G401 (cell line): ENCODE measurements at regions not wholly inside any gene's neighbourhood (a gene's known extent, or its start where the extent isn't known, plus 50 kb on each side); places are given as distances from the start of the nearest gene placed in this dataset.

Source experiments
- DNase-seq: peaks from one replicate; pipeline ENCODE4 v3.0.0-alpha.2; 2015; ENCODE audit warnings: low spot score
- in situ Hi-C: cut with HindIII; loops from 2 replicates; pipeline ENCODE4 v1.10.0; 2016; ENCODE audit warnings: low sequenced_read_pairs, mixed read lengths

DNA sequence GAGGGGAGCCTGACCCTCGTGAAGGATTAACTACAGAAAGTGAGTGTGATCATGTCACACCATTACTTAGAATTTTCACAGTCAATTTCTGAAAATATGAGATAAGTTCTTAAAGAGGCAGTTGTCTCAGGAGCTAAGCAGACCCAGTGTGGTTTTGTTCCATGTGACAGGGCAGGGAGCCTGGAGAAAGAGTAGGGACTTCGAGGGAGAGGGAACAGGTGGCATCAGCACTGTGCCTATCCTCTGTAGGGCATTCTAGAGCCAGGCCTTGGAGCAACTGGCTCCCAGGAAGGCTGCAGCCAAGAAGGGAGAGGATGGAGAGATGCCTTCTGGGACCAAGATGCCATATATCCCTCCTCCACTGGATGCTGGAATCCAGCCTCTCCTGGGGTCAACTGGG lies 183.0 kb downstream of the TSHZ3 start:
- in situ Hi-C loops: no loop called here
- DNase-seq: no peak

DNA sequence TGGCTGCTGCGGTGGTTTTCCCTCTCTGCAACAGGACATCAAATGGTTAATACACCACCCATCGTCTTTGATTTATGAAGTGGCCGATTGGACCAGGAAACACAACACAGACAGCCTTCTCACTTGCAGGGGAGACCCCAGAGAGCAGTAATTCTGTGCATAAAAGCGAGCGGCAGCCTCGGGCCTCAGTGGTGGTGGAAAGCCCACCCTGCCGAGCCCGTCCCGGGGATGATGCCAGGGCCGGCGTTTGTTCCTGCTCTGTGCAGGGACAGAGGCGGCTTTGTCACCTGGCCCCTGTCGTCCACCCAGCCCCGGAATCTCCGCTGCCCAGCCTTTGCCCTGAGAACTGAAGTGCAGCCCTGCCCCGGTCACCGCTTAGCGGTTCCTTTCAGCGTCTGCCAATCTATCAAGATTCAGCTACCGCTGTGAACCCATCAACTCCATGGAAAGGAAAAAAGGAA lies 184.4 kb downstream of the TSHZ3 start:
- DNase-seq: no peak
- in situ Hi-C loops: no loop called here

DNA sequence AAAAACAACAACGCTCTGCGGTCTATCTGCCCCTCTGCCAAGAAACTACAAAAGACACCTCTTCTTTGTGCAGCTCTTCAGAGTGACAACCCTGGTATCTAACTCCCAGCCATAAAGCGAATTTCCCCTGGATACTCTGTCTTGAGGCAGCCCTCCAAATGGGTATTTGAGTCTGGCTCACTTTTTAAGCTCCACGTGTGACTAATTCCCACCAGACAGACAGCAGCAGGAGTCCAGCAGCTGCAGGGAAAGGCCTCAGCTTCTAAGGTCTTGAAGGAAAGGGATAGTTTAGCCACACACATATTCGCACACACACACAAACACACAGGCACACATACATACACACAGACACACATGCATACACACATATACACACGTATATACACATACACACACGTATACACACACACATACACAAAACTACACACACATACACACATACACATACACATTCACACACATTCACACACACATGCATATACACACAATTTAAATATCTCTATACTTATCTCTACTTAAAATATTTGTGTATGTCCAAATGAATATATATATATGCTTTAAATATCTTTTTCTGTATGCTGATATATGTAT lies 188.8 kb downstream of the TSHZ3 start:
- in situ Hi-C loops: no loop called here
- no peak for DNase-seq

DNA sequence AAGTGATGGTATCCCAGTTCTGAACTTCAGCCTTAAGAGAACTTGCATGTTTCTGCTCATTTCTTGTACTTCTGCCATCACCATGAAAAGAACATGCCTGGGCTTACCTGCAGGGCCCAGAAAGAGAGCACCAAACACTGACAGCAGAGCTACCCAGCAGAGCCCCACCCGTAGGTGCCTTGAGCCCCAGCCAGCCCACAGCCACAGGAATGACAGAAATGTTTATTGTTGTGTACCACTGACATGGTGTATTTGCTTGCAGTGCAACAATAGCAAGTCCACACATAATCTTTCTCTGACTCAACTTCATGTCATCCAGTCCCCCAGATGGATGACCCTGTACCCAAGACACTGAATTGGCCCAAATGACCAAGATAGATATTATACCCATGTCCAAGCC lies 195.2 kb downstream of the TSHZ3 start:
- no peak for DNase-seq
- in situ Hi-C loops: no loop called here

DNA sequence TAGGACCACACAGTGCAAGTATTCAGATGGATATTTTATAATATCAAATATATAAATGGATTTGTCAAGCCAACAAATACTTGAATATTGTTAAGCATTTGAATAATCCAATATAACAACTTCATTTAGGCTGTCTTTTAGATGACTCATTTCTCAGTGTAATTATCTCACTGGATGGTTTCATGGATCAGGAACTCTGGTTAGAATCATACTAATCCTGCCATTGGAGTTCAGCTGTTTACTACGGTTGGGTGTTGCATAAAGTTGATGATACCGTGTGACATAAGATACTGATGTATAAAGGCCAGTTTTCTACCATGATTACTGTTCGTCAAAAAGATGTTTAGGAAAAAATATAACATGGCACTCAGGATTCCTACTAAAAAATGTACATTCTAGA lies 196.3 kb downstream of the TSHZ3 start:
- no peak for DNase-seq
- in situ Hi-C loops: no loop called here

DNA sequence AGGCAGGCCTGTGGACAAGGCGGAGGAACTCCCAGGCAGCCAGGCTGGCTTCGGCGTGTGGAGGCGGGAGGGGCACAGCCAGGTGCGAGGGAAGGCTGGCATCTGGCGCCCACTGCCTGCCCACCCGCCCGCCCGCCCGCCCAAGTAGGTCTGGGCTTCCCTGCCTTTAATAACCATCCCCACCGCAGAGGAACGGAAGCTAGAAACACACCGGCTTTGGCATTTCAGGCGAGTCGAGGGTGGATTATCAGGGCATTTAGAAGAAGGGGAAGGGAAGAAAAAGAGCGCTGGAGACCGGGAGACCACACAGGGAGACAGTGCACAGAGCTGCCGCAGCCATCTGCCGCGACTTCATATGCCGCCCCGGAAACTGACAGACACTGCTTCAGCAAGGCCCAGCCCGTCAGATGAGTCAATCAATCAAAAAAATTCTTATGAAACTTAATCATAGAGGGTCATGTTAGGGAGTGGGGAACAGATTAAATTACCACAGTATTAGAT lies 199.7 kb downstream of the TSHZ3 start:
- in situ Hi-C loops: no loop called here
- DNase-seq: no peak

DNA sequence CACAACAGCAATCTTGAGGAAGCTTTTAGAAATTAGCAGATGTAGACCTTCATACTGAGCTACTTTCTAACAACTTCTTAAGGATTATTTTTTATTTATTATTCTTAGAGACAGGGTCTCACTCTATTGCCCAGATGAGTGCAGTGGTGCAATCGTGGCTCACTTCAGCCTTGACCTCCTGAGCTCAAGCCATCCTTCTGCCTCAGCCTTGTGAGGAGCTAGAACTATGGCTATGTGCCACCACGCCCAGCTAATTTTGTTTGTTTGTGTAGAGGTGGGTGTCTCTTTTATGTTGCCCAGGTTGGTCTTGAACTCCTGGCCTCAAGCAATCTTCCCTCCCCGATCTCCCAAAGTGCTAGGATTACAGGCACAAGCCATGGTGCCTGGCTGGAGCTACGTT lies 200.6 kb downstream of the TSHZ3 start:
- DNase-seq: no peak
- in situ Hi-C loops: no loop called here

DNA sequence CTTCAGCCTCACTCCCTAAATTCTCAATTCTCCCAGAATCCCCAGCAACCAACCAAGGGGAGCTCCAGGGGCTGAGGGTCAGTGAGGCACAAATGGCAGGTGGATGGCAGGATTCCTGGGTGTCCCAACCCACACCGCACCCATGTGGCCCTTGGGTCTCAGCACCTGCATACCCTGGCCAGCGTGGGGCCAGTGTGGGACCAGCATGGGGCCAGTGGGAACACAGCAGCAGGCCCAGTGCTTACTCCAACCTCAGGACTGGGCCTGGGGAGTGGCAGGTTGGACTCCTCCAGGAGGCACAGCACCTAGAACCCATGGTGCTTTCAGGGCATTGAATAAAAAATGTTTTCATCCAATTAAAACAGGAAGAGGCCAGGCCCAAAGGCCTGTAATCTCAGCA lies 202.0 kb downstream of the TSHZ3 start:
- in situ Hi-C loops: no loop called here
- DNase-seq: no peak

DNA sequence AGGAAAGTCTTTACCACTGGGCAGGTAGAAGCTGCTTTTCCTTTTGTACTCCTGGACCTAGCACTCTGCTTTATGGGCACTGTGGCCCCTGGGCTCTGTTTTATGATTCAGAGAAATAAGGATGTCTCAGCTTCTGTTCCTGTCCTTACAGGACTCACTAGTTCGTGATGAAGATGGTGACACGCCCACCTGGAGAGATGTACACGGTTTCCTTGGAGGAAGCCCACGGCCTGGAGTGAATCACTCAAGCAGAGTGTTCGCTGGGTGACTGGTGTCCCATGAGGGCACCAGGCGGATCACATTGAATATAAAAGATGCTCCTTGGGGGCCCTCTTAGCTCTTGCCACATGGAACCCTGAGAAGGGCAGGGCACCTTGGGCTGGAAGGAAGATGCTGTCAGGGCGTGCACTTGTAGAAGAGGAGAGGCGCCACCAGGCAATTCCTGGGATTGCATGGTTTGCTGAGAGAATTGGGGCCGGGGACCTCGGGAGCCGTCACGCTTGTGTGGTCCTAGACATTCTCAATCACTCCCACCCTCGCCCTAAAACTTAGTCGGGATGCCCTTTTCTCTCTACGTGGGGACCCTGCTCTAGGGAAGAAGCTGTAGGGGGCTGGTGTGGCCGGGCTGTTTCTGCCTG lies 202.6 kb downstream of the TSHZ3 start:
- DNase-seq: no peak
- in situ Hi-C loops: no loop called here

DNA sequence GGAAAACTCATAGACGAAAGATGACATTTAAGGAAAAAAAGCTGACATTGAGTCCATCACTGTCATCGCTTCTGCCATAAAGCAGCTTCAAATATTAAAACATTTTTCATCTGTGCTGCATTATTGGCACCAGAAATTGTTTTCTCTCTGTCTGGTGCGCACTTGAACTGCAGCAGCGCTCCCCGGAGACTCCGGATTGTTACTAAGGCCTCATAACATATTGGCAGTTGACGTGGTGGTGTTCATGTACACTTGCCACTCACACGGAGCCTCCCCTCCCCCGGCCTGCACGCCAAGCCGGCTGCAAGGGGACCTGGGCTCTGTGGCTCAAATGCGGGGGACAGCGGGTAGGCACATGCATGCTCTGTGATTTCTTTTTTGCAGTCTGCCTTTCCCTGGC lies 203.2 kb downstream of the TSHZ3 start:
- in situ Hi-C loops: no loop called here

DNA sequence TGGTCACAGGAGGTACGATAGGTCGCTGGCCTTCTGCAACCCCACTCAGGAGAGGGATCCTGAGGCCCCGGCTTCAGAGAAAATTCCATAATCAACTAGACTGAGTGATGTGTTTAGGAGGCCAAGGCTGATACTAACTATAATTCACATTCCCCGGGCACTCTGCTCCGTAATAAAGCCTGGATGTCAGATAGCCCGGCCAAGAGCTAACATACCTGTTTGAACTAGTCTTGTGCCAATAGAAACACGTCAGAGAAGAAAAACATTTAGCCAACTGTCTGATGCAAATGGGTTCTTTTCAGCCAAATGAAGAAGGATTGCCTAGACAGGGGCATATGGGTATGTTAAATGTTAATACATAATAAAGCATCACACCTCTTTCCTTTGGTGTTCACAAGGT lies 204.2 kb downstream of the TSHZ3 start:
- no peak for DNase-seq
- in situ Hi-C loops: no loop called here

More for the DNA sequence above, 203.2 kb downstream of the TSHZ3 start:
- no peak for DNase-seq

DNA sequence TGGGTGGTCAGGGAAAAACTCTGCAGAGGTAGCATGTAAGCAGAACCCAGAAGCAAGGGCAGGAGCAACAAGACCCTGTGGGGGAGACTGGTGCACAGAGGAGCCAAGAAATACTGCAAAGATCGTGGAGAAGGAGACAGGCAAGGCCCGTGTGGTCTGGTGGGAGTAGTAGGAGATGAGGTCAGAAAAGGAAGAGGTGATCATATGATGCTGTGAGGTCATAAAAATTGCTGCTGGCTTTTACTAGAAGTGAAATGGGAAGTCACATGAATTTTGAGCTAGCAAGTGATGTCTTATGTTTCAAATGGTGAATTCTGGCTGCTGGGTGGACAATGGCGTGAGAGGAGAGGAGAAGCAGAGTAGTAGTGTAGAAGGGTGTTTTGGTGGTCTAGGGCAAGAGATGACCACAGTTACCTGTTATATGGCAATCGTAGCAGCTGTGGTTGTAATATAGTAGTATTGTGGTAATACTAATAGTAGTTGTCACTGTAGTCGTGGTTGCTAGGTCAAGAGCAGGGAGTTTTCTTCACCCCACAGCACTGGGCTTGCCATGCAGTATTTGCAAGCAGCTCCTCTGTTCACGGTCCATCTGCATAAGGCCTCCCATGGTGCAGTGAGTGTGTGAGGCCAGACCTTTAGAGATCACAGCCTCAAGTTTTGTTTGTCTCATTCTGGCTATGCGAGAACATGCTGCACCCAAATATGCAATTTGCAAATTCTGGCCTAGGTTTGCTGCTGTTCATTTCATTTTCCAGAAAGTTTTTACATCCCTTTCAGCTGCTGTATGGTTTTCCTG lies 205.0 kb downstream of the TSHZ3 start:
- no peak for DNase-seq
- in situ Hi-C loops: no loop called here

DNA sequence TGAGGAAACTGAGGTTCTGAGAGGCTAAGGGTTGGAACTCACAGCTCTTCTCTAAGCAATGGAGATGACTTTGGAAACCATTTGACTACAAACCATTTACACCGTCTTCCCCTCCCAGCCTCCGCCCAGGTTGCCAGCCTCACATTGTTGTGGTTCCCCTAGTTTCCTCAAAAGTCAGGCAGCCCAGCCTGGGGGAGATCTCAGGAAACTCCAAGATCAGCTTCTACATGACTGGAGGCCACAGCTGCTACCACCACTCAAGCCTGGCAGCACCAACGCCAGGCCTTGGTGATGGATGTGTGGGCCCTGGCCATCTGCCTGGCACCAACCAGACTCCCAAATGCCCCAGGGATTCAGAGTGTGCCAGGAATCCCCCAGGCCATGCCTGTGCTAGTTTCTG lies 207.9 kb downstream of the TSHZ3 start:
- no peak for DNase-seq
- in situ Hi-C loops: no loop called here

DNA sequence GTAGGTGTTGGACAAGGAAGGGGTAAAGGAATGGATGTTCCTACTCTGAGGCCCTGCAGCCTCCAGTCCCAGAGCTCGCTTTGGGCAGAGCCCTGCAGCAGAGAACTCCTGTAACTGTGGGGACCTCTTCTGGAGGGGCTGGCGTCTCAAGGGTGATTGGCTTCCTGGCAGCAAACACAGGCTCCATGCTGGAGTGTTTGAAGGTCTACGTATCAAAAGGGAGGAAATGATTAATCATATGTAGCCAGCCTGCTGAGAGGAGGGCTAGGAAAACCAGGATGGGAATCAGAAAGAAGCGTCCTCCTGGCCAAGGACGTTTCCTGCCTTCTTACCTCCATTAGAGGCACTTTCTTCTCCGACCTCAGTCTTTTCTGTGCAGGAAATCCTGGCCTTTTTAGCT lies 208.5 kb downstream of the TSHZ3 start:
- no peak for DNase-seq
- in situ Hi-C loops: no loop called here

DNA sequence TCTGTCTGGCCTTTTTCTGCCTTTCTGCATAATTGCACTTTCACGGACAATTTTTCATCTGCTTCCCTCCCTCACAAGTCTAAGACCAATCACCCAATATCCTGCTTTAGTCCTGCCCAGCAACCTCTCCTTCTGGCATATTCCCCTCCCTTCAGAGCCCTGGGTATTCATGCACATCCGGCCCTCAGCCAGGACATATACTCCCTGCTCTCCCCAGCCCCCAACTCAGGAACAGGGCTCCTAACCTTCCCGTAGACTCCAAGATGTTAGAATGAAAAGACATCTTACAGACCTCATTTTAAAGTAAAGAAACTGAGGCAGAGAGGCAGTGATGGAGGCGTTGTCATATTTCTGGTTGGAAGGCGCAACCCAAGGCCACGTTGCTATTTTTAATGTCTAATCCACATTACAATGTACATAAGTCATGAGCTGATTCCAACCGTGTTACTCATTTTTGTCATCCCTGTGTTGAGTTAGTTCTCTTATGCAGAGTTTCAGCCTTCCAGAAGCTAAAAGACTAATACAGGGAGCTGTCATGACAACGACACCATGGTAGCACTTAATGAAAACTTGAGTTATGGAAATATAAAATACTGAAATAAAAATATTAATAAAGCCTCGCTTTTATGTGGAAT lies 209.2 kb downstream of the TSHZ3 start:
- no peak for DNase-seq

DNA sequence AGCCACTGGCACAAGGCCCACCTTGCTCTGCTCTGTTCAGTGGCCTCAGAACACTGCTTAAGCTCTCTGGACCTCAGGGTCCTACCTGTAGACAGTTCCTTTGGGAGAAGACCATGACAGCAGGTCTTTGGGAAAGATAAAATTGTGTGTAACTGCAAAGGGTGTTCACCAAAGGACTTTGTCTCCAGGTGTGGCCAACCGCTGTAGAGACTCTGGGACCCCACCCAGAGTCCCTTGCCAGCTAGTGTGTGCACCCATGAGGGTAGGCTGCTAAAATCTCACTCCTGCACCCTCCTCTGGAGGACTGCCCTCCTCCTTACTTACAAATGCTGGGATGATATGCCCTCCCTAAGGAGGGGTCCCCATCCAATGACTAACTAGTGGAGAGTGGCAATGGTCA lies 211.2 kb downstream of the TSHZ3 start:
- no peak for DNase-seq
- in situ Hi-C loops: no loop called here

More for the DNA sequence above, 209.2 kb downstream of the TSHZ3 start:
- in situ Hi-C loops: no loop called here

DNA sequence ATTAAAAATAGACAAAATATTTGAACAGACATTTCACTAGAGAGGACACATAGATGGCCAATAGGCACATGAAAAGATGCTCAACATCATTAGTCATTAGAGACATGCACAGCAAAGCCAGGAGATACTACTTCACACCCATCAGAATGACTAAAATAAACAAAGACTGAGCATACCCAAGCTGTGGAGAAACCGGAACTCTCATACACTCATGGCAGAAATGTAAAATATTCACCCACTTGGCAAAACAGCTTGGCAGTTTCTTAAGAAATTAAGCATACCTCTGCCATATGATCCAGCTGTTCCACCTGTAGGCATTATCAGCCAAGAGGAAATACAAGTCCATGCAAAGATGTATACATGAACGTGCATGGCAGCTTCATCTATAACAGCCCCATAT lies 213.4 kb downstream of the TSHZ3 start:
- DNase-seq: no peak
- in situ Hi-C loops: no loop called here

DNA sequence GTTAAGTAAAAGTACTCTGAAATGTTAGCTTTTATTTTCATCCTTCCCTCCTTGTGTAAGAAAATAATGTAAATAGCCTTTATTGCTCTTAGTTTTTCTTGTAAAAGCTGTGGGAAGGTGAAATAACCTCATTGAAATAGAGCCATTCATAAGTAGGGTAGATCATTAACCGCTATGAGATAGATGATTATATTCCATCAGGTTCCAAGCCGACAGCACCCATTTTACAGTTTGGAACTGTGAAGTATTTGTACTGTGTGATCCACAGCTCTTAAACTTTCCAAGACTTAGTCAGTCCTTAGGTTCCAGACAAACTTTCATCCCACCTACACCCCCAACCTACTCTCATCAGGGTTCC lies 216.5 kb downstream of the TSHZ3 start:
- in situ Hi-C loops: no loop called here
- DNase-seq: no peak

DNA sequence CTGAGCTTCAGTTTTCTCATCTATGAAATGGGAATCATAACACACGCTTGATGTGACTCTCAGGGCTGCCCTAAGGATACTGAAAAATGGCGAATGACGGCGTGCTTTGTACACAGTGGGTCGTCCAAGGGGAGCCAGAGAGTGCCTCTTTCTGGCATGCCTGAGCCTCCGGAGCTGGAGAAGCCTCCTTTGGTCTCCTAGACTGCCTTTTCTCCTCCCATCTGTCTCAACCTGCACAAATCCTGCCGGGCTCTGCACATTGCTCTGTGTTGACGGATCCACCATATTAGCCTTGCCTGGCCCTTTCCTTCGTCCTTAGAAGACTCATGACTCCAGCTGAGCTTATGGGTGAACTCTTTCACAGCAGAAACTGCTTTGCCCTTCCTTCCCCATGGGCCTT lies 220.9 kb downstream of the TSHZ3 start:
- in situ Hi-C loops: no loop called here
- DNase-seq: peak; percentile 6
